Esophagus squamous epithelium (tissue), 5 donors: ENCODE measurements at regions not wholly inside any gene's neighbourhood (a gene's known extent, or its start where the extent isn't known, plus 50 kb on each side); places are given as distances from the start of the nearest gene placed in this dataset.

Source experiments
- DNase-seq: peaks from one replicate; lab custom pipeline; 2025; lab: John Stamatoyannopoulos, UW
- H3K27ac ChIP-seq, 4 donors: fragments of 200-600 bp; sonication (generic); one replicate each; pipeline ENCODE4 v1.5.1; 2016 to 2019; ENCODE audit warnings: mild to moderate bottlenecking in 1 of 4
- H3K27me3 ChIP-seq, 4 donors: fragments of 200-600 bp; sonication (generic); 1 replicate in 3 of 4; 2 replicates in 1 of 4; pipeline versions ENCODE4 v1.5.1 to v1.6.0; 2017 to 2021; ENCODE audit warnings: antibody characterized with exemption in 1 of 4
- H3K36me3 ChIP-seq, 3 donors: fragments of 200-600 bp; sonication (generic); one replicate each; pipeline ENCODE4 v1.5.1; 2016 to 2019
- H3K4me1 ChIP-seq, 3 donors: fragments of 200-600 bp; sonication (generic); one replicate each; pipeline ENCODE4 v1.5.1; 2017 to 2019
- H3K4me3 ChIP-seq, 4 donors: fragments of 200-600 bp; sonication (generic); 1 replicate in 3 of 4; 2 replicates in 1 of 4; pipeline ENCODE4 v1.5.1; 2016 to 2019; ENCODE audit warnings: mild to moderate bottlenecking in 2 of 4, moderate library complexity in 1 of 4
- H3K9me3 ChIP-seq, 3 donors: fragments of 200-600 bp; sonication (generic); one replicate each; pipeline ENCODE4 v1.5.1; 2016 to 2019
- POLR2A ChIP-seq, 4 donors: fragments of 450-650 bp; IDR thresholded peaks; one replicate each; pipeline ENCODE4 v1.6.1; 2017; ENCODE audit warnings: antibody characterized with exemption in 4 of 4, mild to moderate bottlenecking in 4 of 4, moderate library complexity in 3 of 4
- WGBS, 2 donors: methylation state at CpG; one replicate each; pipeline ENCODE4 v1.1.5; 2018; 5-methylcytosine and 5-hydroxymethylcytosine counted together
- intact Hi-C: fragments of 100-400 bp; cut with DNase I; formaldehyde crosslinking; loops from one replicate; pipeline ENCODE4 v1.15.0; 2022
- TF ChIP-seq, protein P1 (sequence below), 6 experiments: fragments of 450-650 bp in 4 of 6; fragments of 200-600 bp in 2 of 6; sonication (generic) in 2 of 6; IDR thresholded peaks; one replicate each; pipeline ENCODE4 v1.5.1; 2016 to 2019; ENCODE audit warnings: antibody characterized with exemption in 6 of 6, mild to moderate bottlenecking in 4 of 6, moderate library complexity in 4 of 6
- donor health status: DM: yes; HTN: yes; CAD: no.

DNA sequence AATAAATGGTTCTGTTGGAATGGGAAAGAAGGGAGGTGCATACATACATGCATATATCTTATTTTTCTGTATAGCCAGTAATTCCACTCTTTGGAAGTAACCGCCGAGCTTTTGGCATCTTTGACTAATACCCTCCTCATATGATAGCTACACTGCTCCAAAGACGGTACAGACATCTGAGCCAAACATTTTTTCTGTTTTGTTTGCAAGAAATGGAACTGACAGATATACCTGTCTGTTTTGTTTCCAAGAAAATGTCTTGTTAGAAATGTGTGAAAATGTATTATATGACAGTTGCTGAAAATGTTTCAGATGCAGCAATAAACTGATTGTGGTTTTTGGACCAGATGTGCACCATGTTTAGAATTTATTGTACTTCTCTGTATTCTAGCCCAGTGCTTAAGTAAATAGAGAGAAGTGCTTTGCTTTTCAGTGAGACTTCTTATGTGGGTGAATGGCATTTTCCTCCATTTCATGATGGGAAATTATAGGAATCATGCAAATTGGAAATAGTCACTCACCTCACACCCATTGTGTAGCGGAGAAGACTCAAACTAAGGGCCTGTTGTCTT is 396.9 kb downstream of the KCNRG start:
- no peaks in the 10 kb centered on the region for H3K36me3 ChIP-seq
- no peaks in the 10 kb centered on the region for H3K27me3 ChIP-seq
- 72% methylated on average over 4 of the region's 4 CpGs for WGBS, 2 donors
- intact Hi-C loops, result no loop called here
- H3K4me1 ChIP-seq, result peaks cover 0 to 22% (median 13%) of the 10 kb centered on the region in 3 donors
- TF ChIP-seq POLR2A (IDR thresholded peaks at IDR 0.05), result no peak
- TF ChIP-seq, protein P1, sequence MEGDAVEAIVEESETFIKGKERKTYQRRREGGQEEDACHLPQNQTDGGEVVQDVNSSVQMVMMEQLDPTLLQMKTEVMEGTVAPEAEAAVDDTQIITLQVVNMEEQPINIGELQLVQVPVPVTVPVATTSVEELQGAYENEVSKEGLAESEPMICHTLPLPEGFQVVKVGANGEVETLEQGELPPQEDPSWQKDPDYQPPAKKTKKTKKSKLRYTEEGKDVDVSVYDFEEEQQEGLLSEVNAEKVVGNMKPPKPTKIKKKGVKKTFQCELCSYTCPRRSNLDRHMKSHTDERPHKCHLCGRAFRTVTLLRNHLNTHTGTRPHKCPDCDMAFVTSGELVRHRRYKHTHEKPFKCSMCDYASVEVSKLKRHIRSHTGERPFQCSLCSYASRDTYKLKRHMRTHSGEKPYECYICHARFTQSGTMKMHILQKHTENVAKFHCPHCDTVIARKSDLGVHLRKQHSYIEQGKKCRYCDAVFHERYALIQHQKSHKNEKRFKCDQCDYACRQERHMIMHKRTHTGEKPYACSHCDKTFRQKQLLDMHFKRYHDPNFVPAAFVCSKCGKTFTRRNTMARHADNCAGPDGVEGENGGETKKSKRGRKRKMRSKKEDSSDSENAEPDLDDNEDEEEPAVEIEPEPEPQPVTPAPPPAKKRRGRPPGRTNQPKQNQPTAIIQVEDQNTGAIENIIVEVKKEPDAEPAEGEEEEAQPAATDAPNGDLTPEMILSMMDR (IDR thresholded peaks at IDR 0.05), result no peak
- no peak overlapping the region for H3K27ac ChIP-seq
- no peak for DNase-seq
- H3K9me3 ChIP-seq, result no peaks in the 10 kb centered on the region
- no peak overlapping the region for H3K4me3 ChIP-seq

DNA sequence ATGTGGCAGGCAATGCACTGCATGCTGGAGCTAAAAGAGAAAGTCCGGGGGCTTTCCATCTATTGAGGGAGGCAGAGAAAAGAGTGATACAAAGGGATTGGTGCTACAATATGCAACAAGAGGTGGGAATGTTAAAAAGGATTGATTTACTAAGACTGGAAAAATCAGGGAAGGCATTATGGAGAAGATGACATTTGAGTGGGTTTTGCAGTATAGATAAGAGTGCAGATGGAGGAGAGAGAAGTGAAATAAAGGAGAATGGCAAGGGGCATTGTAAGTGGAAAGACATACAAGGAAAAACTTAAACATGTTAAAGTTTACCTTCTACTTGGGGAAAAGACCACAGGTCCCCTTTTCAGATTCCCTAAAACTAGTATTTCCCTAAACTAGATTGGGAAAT is 399.4 kb downstream of the KCNRG start:
- H3K27ac ChIP-seq, result no peak overlapping the region
- intact Hi-C loops, result no loop called here

DNA sequence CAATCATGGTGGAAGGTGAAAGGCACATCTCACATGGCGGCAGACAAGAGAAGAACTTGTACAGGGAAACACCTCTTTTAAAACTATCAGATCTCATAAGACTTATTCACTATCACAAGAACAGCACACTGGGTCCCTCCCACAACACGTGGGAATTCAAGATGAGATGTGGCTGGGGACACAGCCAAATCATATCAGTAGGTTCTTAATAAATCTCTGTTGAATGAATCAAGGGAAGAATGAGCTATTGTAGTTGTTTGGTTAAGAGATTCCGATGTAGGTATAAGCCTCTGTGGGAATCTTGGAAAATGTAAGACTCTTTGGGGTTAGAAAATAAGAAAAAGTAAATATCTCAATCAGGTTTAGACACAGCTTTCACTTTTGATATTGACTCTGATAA is 400.2 kb downstream of the KCNRG start:
- Histone ChIP-seq H3K9me3 (no peaks in the 10 kb centered on the region), H3K4me3 (no peak overlapping the region), H3K27ac (no peak overlapping the region), H3K27me3 (no peaks in the 10 kb centered on the region), H3K36me3 (no peaks in the 10 kb centered on the region), H3K4me1 (peaks cover 0 to 38% (median 19%) of the 10 kb centered on the region in 3 donors)
- TF ChIP-seq, protein P1 (IDR thresholded peaks at IDR 0.05), result no peak
- TF ChIP-seq POLR2A (IDR thresholded peaks at IDR 0.05), result no peak
- DNase-seq, result no peak
- intact Hi-C loops, result no loop called here
- 59 to 63% methylated on average over 3 of the region's 3 CpGs for WGBS, 2 donors

More for the DNA sequence above, 399.4 kb downstream of the KCNRG start:
- DNase-seq, result no peak
- Histone ChIP-seq H3K36me3 (no peaks in the 10 kb centered on the region), H3K4me3 (no peak overlapping the region), H3K4me1 (peaks cover 0 to 30% (median 17%) of the 10 kb centered on the region in 3 donors), H3K9me3 (no peaks in the 10 kb centered on the region), H3K27me3 (no peaks in the 10 kb centered on the region)
- 95 to 96% methylated on average over 1 of the region's 1 CpG for WGBS, 2 donors
- TF ChIP-seq POLR2A (IDR thresholded peaks at IDR 0.05), result no peak
- TF ChIP-seq, protein P1 (IDR thresholded peaks at IDR 0.05), result no peak

DNA sequence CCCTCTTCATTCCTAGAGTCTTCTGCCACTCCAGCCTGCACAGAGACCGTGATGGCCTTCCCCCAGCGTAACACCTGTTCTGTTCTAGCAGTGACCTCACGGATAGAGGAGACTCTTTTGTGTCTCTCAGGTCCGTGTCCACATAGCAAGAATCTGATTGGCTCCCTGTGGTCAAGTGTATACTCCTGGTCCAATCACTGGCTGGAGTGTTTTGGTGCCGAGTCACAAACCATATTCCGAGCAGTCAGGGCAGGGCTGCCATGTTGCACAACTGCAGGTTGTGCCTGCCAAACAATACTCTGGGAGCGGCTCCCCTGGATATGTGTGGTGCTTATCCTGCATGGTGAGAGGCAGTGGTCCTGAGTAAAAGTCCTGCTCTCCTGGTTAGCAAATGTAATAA is 402.4 kb downstream of the KCNRG start:
- no peaks in the 10 kb centered on the region for H3K27me3 ChIP-seq
- H3K4me3 ChIP-seq, result no peak overlapping the region
- no peaks in the 10 kb centered on the region for H3K9me3 ChIP-seq
- no peak for DNase-seq
- no peak for TF ChIP-seq POLR2A (IDR thresholded peaks at IDR 0.05)
- TF ChIP-seq, protein P1 (IDR thresholded peaks at IDR 0.05), result no peak
- H3K36me3 ChIP-seq, result no peaks in the 10 kb centered on the region
- WGBS, 2 donors, result 67 to 86% methylated on average over 5 to 6 of the region's 7 CpGs
- peaks cover 13 to 41% (median 28%) of the 10 kb centered on the region in 3 donors for H3K4me1 ChIP-seq
- no peak overlapping the region for H3K27ac ChIP-seq
- intact Hi-C loops, result no loop called here

DNA sequence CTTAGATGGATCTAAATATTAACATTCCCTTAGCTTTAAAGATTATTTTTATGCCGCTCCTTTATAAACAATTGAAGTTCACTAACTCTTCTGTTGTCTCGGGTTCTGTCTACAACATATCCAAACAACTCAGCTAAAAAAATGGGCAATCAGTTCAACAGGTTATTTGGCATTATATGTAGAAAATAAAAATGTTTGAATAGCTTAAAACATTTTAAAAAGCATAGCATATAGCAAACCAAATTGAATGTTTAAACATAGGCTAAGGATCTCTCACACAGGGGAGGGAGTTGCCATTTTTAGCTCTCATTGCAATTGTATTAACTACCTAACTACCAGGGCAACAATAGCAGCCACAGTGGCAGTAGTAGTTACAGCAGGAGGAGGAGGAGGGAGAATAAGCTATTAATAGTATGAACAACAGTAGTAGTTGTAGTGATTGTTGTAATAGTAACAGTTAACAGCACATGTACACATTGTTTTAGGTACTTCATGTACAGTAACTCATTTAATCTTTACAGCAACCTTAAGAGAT is 404.2 kb downstream of the KCNRG start:
- TF ChIP-seq, protein P1 (IDR thresholded peaks at IDR 0.05), result no peak
- no peak for TF ChIP-seq POLR2A (IDR thresholded peaks at IDR 0.05)
- peak overlapping the region in 1 of 4 donors; percentile 36 for H3K4me3 ChIP-seq
- H3K4me1 ChIP-seq, result peaks cover 13 to 43% (median 32%) of the 10 kb centered on the region in 3 donors
- no peaks in the 10 kb centered on the region for H3K9me3 ChIP-seq
- DNase-seq, result no peak
- peak overlapping the region in 1 of 4 donors; percentile 23 for H3K27ac ChIP-seq
- no peaks in the 10 kb centered on the region for H3K27me3 ChIP-seq
- intact Hi-C loops, result no loop called here
- no peaks in the 10 kb centered on the region for H3K36me3 ChIP-seq
- 64 to 69% methylated on average over 2 of the region's 2 CpGs for WGBS, 2 donors
